Liver (tissue), 8 donors: ENCODE measurements at regions not wholly inside any gene's neighbourhood (a gene's known extent, or its start where the extent isn't known, plus 50 kb on each side); places are given as distances from the start of the nearest gene placed in this dataset.
"Not testable (repeated sequence)": the region's sequence is repeated elsewhere in the genome, so short reads cannot be mapped to it uniquely, and the experiment has no call there.

Experiments used
- DNase-seq: peaks from one replicate; pipeline ENCODE4 v3.0.0-alpha.2; 2017; ENCODE audit warnings: low spot score
- H3K27ac ChIP-seq, 2 donors: one replicate each; pipeline ENCODE4 v1.7.0; 2013; ENCODE audit warnings: inconsistent platforms in 2 of 2, low read length in 2 of 2, control low read depth in 1 of 2, low read depth in 1 of 2, mild to moderate bottlenecking in 1 of 2
- H3K27me3 ChIP-seq, 4 donors: one replicate each; pipeline versions ENCODE4 v1.6.1 to v1.7.0; 2013; ENCODE audit warnings: low read length in 3 of 4, inconsistent platforms in 1 of 4, mild to moderate bottlenecking in 1 of 4, moderate library complexity in 1 of 4; ENCODE audit not compliant: control insufficient read depth in 4 of 4, insufficient read depth in 4 of 4
- H3K36me3 ChIP-seq, 4 donors: one replicate each; pipeline versions ENCODE4 v1.6.1 to v1.7.0; 2013; ENCODE audit warnings: low read length in 3 of 4, mild to moderate bottlenecking in 3 of 4, low read depth in 1 of 4, moderate library complexity in 1 of 4; ENCODE audit not compliant: control insufficient read depth in 4 of 4, insufficient read depth in 3 of 4
- H3K4me1 ChIP-seq, 4 donors: one replicate each; pipeline versions ENCODE4 v1.6.1 to v1.7.0; 2013; ENCODE audit warnings: low read length in 3 of 4, mild to moderate bottlenecking in 3 of 4, moderate library complexity in 1 of 4; ENCODE audit not compliant: control insufficient read depth in 4 of 4, insufficient read depth in 4 of 4
- H3K4me3 ChIP-seq, 3 donors: one replicate each; pipeline versions ENCODE4 v1.6.1 to v1.7.0; 2013; ENCODE audit warnings: low read length in 3 of 3, control low read depth in 1 of 3, low read depth in 1 of 3, mild to moderate bottlenecking in 1 of 3
- H3K9ac ChIP-seq, 2 donors: one replicate each; pipeline ENCODE4 v1.7.0; 2013; ENCODE audit warnings: low read length in 2 of 2, mild to moderate bottlenecking in 2 of 2, moderate library complexity in 2 of 2, control low read depth in 1 of 2, low read depth in 1 of 2
- H3K9me3 ChIP-seq, 4 donors: one replicate each; pipeline versions ENCODE4 v1.6.1 to v1.7.0; 2013; ENCODE audit warnings: low read length in 3 of 4; ENCODE audit not compliant: control insufficient read depth in 4 of 4
- ATF3 ChIP-seq: IDR thresholded peaks from 2 replicates; pipeline ENCODE4 v1.6.1; 2016; ENCODE audit warnings: antibody characterized with exemption
- CTCF ChIP-seq: fragments of 150-350 bp; IDR thresholded peaks from 2 replicates; pipeline ENCODE4 v1.5.1; 2017; ENCODE audit warnings: improper control_type of control experiment, low read depth, low read length; ENCODE audit not compliant: missing input control
- EGR1 ChIP-seq, 2 donors: IDR thresholded peaks; 2 replicates each; pipeline ENCODE4 v1.6.1; 2016 to 2018; ENCODE audit warnings: antibody characterized with exemption in 2 of 2, low read depth in 2 of 2
- FOXA1 ChIP-seq: IDR thresholded peaks from 2 replicates; pipeline ENCODE4 v1.6.1; 2016; ENCODE audit warnings: antibody characterized with exemption
- FOXA2 ChIP-seq: IDR thresholded peaks from 2 replicates; pipeline ENCODE4 v1.6.1; 2016; ENCODE audit warnings: antibody characterized with exemption
- GABPA ChIP-seq, 2 donors: IDR thresholded peaks in 1 of 2; conservative IDR thresholded peaks in 1 of 2; 2 replicates each; pipeline ENCODE4 v1.6.1; 2016; ENCODE audit warnings: antibody characterized with exemption in 2 of 2, mild to moderate bottlenecking in 1 of 2, moderate library complexity in 1 of 2
- HNF4A ChIP-seq, 2 donors: conservative IDR thresholded peaks; 2 replicates each; pipeline ENCODE4 v1.6.1; 2016; ENCODE audit warnings: antibody characterized with exemption in 2 of 2, mild to moderate bottlenecking in 2 of 2
- HNF4G ChIP-seq: IDR thresholded peaks from 2 replicates; pipeline ENCODE4 v1.6.1; 2016; ENCODE audit warnings: antibody characterized with exemption
- MAX ChIP-seq: IDR thresholded peaks from 2 replicates; pipeline ENCODE4 v1.6.1; 2016; ENCODE audit warnings: antibody characterized with exemption
- NR2F2 ChIP-seq: IDR thresholded peaks from 2 replicates; pipeline ENCODE4 v1.6.1; 2016; ENCODE audit warnings: antibody characterized with exemption
- RAD21 ChIP-seq, 2 donors: IDR thresholded peaks; 2 replicates each; pipeline ENCODE4 v1.6.1; 2016; ENCODE audit warnings: antibody characterized with exemption in 2 of 2, mild to moderate bottlenecking in 2 of 2
- REST ChIP-seq: IDR thresholded peaks from 2 replicates; pipeline ENCODE4 v1.6.1; 2016; ENCODE audit warnings: antibody characterized with exemption, mild to moderate bottlenecking
- RXRA ChIP-seq, 2 donors: IDR thresholded peaks; 2 replicates each; pipeline ENCODE4 v1.6.1; 2017 to 2018; ENCODE audit warnings: antibody characterized with exemption in 2 of 2, mild to moderate bottlenecking in 1 of 2
- SP1 ChIP-seq: IDR thresholded peaks from 2 replicates; pipeline ENCODE4 v1.6.1; 2018; ENCODE audit warnings: antibody characterized with exemption, mild to moderate bottlenecking
- TAF1 ChIP-seq: conservative IDR thresholded peaks from 2 replicates; pipeline ENCODE4 v1.6.1; 2016; ENCODE audit warnings: antibody characterized with exemption, mild to moderate bottlenecking
- YY1 ChIP-seq: IDR thresholded peaks from 2 replicates; pipeline ENCODE4 v1.6.1; 2016; ENCODE audit warnings: antibody characterized with exemption, mild to moderate bottlenecking
- WGBS: extraction: QIAGEN DNeasy Blood & Tissue Kit; methylation state at CpG from one replicate; pipeline ENCODE4 v1.1.7; 2013; 5-methylcytosine and 5-hydroxymethylcytosine counted together
- donor health status: healthy.
- donor health status: healthy.
- donor health status: healthy.
- donor health status: healthy.
- donor health status: healthy.

- no peak overlapping the region for H3K27ac ChIP-seq
- H3K4me3 ChIP-seq = no peak overlapping the region
- 42% methylated on average over 5 of the region's 5 CpGs for WGBS
Observed at GRCh38 chr6:139981768-139982181, 607.3 kb upstream of the CITED2 start.

GRCh38 chr6:139981066-139981624 is 606.7 kb upstream of the CITED2 start:
- Histone ChIP-seq H3K4me3 (no peak overlapping the region), H3K36me3 (no peaks in the 10 kb centered on the region), H3K27ac (no peak overlapping the region), H3K9me3 (no peaks in the 10 kb centered on the region), H3K9ac (no peak overlapping the region), H3K27me3 (no peaks in the 10 kb centered on the region), H3K4me1 (peaks cover 0 to 2% (median 1%) of the 10 kb centered on the region in 4 donors)
- WGBS = 96% methylated on average over 1 of the region's 1 CpG
- TF ChIP-seq HNF4G (no peak), EGR1 (IDR thresholded peaks at IDR 0.05; ENCODE audit: low read depth in 2 of 2) (no peak), HNF4A (conservative IDR thresholded peaks at IDR 0.05) (no peak), MAX (no peak), REST (no peak), TAF1 (no peak), RXRA (IDR thresholded peaks at IDR 0.05) (no peak), GABPA (IDR thresholded peaks at IDR 0.05 in 1 of 2, conservative IDR thresholded peaks at IDR 0.05 in 1 of 2) (no peak), ATF3 (no peak), FOXA1 (no peak), FOXA2 (no peak), NR2F2 (no peak), SP1 (no peak), YY1 (no peak), CTCF (no peak)
- DNase-seq = no peak

More at GRCh38 chr6:139981768-139982181, 607.3 kb upstream of the CITED2 start:
- DNase-seq = no peak
- no peak for TF ChIP-seq RAD21 (IDR thresholded peaks at IDR 0.05)
- H3K27me3 ChIP-seq = no peaks in the 10 kb centered on the region
- H3K36me3 ChIP-seq = no peaks in the 10 kb centered on the region
- H3K4me1 ChIP-seq = peaks cover 0 to 2% (median 1%) of the 10 kb centered on the region in 4 donors
- no peaks in the 10 kb centered on the region for H3K9me3 ChIP-seq
- no peak overlapping the region for H3K9ac ChIP-seq

- not testable (repeated sequence) for H3K27ac ChIP-seq, H3K4me1 ChIP-seq, DNase-seq, H3K27me3 ChIP-seq, H3K36me3 ChIP-seq, H3K4me3 ChIP-seq, H3K9me3 ChIP-seq, H3K9ac ChIP-seq
- WGBS = 78% methylated on average over 3 of the region's 3 CpGs
Observed at GRCh38 chr6:139980631-139981030, 606.2 kb upstream of the CITED2 start.
